Muscle layer of duodenum (tissue), 2 donors: ENCODE measurements at regions not wholly inside any gene's neighbourhood (a gene's known extent, or its start where the extent isn't known, plus 50 kb on each side); places are given as distances from the start of the nearest gene placed in this dataset.
"Not testable (repeated sequence)": the region's sequence is repeated elsewhere in the genome, so short reads cannot be mapped to it uniquely, and the experiment has no call there.

ENCODE experiments used
- H3K27ac ChIP-seq: one replicate; pipeline ENCODE4 v1.7.0; 2013; ENCODE audit warnings: mild to moderate bottlenecking, low read length
- H3K27me3 ChIP-seq: one replicate; pipeline ENCODE4 v1.7.0; 2013; ENCODE audit warnings: low read depth, mild to moderate bottlenecking, control low read depth, low read length
- H3K36me3 ChIP-seq, 2 donors: one replicate each; pipeline ENCODE4 v1.7.0; 2013; ENCODE audit warnings: low read length in 2 of 2, control low read depth in 1 of 2, mild to moderate bottlenecking in 1 of 2; ENCODE audit not compliant: insufficient read depth in 2 of 2, control insufficient read depth in 1 of 2
- H3K4me1 ChIP-seq, 2 donors: one replicate each; pipeline ENCODE4 v1.7.0; 2013; ENCODE audit warnings: low read length in 2 of 2, mild to moderate bottlenecking in 2 of 2, control low read depth in 1 of 2, moderate library complexity in 1 of 2; ENCODE audit not compliant: insufficient read depth in 2 of 2, control insufficient read depth in 1 of 2
- H3K4me3 ChIP-seq, 2 donors: one replicate each; pipeline ENCODE4 v1.7.0; 2013; ENCODE audit warnings: low read length in 2 of 2, low read depth in 1 of 2, mild to moderate bottlenecking in 1 of 2
- H3K9me3 ChIP-seq, 2 donors: one replicate each; pipeline ENCODE4 v1.7.0; 2013; ENCODE audit warnings: low read length in 2 of 2, control low read depth in 1 of 2, mild to moderate bottlenecking in 1 of 2; ENCODE audit not compliant: control insufficient read depth in 1 of 2
- donor health status: healthy.

DNA sequence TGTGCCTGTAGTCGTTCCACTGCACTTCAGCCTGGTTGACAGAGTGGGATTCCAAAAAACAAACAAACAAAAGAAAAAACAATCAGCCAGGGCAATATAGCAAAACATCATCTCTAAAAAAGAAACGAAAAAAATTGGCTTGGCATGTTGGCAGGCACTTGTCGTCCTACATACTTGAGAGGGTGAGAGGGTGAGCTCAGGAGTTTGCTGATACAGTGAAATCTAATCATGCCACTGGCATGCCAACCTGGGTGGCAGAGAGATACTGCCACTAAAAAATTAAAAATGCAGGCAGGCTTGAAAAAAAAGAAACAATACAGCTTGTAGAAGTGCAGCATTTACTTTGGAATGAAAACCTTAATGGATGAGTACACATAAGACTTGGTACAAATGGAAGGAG lies 282.9 kb upstream of the RGPD4 start:
- no peaks in the 10 kb centered on the region for H3K27me3 ChIP-seq
- H3K36me3 ChIP-seq = no peaks in the 10 kb centered on the region
- no peak overlapping the region for H3K27ac ChIP-seq
- H3K4me1 ChIP-seq = no peaks in the 10 kb centered on the region
- H3K4me3 ChIP-seq = no peak overlapping the region
- no peaks in the 10 kb centered on the region for H3K9me3 ChIP-seq

DNA sequence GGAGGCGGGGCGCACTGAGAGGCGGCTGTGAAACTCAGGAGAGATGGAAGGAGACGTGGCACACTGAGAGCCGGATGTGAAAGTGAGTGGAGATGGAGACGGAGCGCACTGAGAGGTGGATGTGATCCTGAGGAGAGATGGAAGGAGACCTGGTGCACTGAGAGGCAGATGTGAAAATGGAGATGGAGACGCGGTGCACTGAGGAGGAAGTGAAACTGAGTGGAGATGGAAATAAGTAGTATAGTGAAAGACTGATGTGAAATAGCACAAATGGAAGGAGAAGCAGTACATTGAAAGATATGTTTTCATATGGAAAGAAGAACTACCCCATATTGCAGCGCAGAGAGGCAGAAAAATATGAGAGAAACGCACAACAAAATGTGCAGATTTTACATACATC lies 281.6 kb upstream of the RGPD4 start:
- Histone ChIP-seq H3K9me3 (no peaks in the 10 kb centered on the region), H3K27me3 (no peaks in the 10 kb centered on the region), H3K4me3 (no peak overlapping the region), H3K27ac (no peak overlapping the region), H3K4me1 (no peaks in the 10 kb centered on the region), H3K36me3 (no peaks in the 10 kb centered on the region)

DNA sequence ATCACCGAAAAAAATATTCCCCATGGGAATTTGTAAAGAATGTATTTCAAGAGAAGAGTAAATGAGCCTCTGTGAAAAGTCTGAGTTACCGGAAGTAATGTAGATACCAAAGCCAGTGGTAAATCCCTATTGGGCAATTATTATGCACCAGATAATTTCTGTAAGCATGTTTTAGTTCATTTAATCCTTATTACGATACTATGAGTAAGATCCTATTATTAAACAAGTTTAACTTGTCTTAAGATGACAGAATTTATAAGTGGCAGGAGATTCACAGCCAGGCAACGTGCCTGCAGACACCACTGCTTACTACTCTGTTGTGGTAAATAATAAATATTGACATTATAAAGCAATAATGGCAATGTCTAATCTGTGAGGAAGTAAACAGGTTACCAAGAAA lies 280.8 kb upstream of the RGPD4 start:
- Histone ChIP-seq H3K9me3 (no peaks in the 10 kb centered on the region), H3K27ac (no peak overlapping the region), H3K4me1 (no peaks in the 10 kb centered on the region), H3K4me3 (no peak overlapping the region), H3K36me3 (no peaks in the 10 kb centered on the region), H3K27me3 (no peaks in the 10 kb centered on the region)

DNA sequence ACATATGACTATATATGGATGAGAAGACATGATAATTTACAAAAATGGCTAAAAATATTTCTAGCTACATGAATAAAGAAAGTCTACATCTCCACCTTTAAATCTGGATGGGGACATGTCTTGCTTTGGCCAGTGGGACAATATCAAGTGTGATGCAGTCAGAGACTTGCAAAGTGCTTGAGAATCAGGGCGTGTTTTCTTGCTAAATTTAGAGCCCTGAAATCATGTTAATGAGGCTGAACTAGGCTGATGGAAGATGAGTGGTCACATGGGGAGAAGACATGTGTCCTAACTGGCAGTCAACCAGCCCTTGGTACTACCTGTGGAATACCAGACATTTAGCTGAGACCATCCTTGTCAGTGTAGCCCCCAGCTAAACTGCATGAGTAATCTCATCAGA lies 278.5 kb upstream of the RGPD4 start:
- Histone ChIP-seq H3K4me3 (no peak overlapping the region), H3K36me3 (no peaks in the 10 kb centered on the region), H3K27ac (no peak overlapping the region), H3K27me3 (no peaks in the 10 kb centered on the region), H3K4me1 (no peaks in the 10 kb centered on the region), H3K9me3 (no peaks in the 10 kb centered on the region)

DNA sequence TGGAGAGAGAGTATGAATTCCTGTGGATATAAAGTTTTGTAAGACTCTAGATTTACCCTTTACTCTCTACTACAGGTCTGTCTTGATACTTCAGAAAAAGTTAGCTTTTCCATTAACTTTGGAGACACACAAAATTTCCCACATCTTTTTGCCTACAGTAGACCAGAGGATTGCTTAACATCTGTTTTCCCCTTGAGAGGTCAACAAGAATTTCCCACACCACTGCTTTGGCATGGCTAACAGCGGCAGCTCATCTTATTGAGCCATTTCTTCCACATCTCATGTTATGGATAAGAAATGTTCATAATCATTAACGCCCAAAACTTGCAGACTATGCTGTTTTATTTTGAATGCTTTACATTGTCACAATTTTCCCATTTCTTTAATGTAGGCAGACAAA lies 273.6 kb upstream of the RGPD4 start:
- Histone ChIP-seq H3K4me1 (no peaks in the 10 kb centered on the region), H3K27ac (no peak overlapping the region), H3K27me3 (no peaks in the 10 kb centered on the region), H3K36me3 (no peaks in the 10 kb centered on the region), H3K9me3 (peaks cover 4 to 16% of the 10 kb centered on the region in 2 donors), H3K4me3 (no peak overlapping the region)

DNA sequence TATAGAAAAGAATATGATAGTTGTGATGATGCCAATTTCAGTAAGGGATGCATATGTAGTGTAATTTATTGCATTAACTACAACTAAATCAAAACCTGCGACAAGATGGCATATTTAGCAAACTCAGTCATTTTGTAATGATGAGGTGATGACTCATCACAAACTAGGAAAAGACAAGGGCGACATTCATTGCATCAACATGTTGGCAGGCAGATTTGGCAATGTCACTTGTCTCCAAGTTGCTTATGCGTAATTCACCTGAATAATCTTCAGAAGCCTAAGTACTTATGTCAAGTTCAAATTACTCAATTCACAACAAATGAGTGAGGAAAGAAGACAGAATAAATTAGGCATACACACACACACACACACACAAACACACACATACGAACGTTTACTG lies 273.2 kb upstream of the RGPD4 start:
- no peaks in the 10 kb centered on the region for H3K27me3 ChIP-seq
- H3K4me3 ChIP-seq = no peak overlapping the region
- H3K4me1 ChIP-seq = no peaks in the 10 kb centered on the region
- H3K9me3 ChIP-seq = peaks cover 4 to 21% of the 10 kb centered on the region in 2 donors
- no peaks in the 10 kb centered on the region for H3K36me3 ChIP-seq
- no peak overlapping the region for H3K27ac ChIP-seq

DNA sequence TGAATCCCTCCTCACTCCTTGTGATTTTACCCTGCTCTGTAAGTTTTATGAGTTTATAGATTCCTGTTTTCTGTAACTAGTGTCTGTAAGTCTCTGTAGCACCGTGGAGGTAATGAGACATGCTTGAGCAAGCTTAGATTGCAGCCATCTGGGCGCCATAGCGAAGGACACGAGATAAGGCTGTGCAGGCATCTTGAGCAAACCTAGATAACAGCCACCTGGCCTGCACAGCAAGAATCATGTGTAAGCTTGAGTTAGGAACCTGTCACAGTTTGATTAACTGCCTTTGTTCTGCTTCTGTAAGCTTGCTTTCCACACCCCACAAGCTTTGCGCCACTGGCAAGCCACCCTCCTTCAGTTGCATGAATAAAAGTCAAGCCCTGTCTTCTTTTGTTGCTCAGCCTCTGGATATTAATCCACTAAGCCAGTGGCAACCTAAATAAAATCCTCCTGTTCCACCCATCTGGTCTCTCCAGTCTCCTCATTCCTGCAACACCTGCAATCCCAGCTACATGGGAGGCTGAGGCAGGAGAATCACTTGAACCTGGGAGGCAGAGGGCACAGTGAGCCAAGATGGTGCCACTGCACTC lies 270.6 kb upstream of the RGPD4 start:
- H3K27ac ChIP-seq = no peak overlapping the region
- peaks cover 4 to 26% of the 10 kb centered on the region in 2 donors for H3K9me3 ChIP-seq
- no peak overlapping the region for H3K4me3 ChIP-seq
- no peaks in the 10 kb centered on the region for H3K36me3 ChIP-seq
- H3K27me3 ChIP-seq = no peaks in the 10 kb centered on the region
- no peaks in the 10 kb centered on the region for H3K4me1 ChIP-seq

DNA sequence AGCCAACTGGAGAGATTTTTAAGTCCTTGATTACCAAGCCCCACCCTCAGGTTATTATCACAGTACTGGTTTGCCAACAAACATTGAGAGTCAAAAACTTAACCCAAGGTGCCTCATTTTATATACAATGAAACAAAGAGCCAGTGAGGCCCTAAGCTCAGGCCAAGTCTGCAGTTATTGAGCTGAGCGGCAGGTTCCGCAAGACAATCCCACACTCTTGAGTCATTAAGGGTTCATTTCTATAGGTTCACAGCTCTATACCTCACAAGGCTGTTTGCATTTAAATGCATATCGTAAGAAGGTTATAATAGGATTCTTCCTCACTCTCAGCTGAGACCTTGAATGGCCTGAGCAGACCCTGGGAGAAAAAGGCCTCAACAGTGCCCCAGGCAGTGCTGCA lies 268.4 kb upstream of the RGPD4 start:
- no peak overlapping the region for H3K27ac ChIP-seq
- peaks cover 4 to 26% of the 10 kb centered on the region in 2 donors for H3K9me3 ChIP-seq
- H3K27me3 ChIP-seq = no peaks in the 10 kb centered on the region
- no peaks in the 10 kb centered on the region for H3K36me3 ChIP-seq
- H3K4me1 ChIP-seq = no peaks in the 10 kb centered on the region
- no peak overlapping the region for H3K4me3 ChIP-seq

DNA sequence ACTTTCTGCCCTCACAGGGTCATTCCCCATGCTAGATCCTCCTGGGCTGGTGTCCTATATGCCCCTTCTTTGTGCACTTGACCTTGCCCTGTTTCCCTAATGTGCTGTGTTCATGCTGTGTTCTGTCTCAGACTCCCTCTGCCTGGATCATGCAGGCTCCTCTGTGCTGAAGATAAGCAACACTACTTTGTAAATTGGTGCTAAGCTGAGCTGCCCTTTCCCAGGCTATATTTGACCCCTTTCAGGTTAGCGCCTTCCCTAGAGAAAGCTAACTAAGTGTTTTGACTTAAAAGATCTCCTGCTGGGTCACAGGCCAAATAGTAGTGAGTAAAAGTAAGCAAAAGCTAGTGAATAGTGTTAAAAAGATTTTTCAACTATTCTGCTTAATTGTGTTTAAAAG lies 257.2 kb upstream of the RGPD4 start:
- Histone ChIP-seq H3K4me3 (no peak overlapping the region), H3K27ac (no peak overlapping the region), H3K36me3 (no peaks in the 10 kb centered on the region), H3K9me3 (no peaks in the 10 kb centered on the region), H3K27me3 (no peaks in the 10 kb centered on the region), H3K4me1 (no peaks in the 10 kb centered on the region)

DNA sequence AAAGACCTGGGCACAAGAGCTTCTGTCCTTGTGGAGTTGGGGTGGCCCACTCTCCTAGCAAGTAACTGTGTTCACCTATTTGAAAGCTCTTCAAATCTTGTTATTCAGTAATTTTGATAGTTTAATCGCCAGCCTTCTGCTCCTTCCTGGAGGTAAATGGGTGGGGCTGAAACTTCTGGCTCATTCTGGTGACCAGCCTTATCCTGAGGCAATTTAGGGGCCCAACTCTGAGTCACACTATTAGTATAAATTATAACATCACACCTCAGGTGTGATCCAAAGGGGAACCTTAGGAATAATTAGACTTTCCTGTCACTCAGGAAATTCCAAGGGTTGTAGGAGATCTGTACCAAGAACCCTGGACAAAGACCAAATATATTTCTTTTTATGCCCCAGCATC lies 255.8 kb upstream of the RGPD4 start:
- Histone ChIP-seq H3K4me1 (no peaks in the 10 kb centered on the region), H3K27ac (no peak overlapping the region), H3K9me3 (no peaks in the 10 kb centered on the region), H3K36me3 (no peaks in the 10 kb centered on the region), H3K27me3 (no peaks in the 10 kb centered on the region), H3K4me3 (no peak overlapping the region)

DNA sequence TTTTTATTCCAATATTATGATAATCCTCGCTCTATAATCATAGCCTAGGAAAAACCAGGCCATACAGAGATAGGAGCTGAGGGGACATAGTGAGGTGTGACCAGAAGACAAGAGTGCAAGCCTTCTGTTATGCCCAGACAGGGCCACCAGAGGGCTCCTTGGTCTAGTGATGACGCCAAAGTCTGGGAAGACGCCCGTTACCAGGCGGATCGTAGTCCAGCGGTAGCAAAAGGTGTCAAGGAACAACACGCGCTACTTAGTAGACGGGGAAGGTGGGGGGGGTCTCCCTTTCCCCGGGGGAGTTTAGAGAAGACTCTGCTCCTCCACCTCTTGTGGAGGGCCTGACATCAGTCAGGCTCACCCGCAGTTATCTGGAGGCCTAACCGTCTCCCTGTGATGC lies 253.8 kb upstream of the RGPD4 start:
- H3K27me3 ChIP-seq, H3K4me1 ChIP-seq, H3K27ac ChIP-seq, H3K9me3 ChIP-seq, H3K4me3 ChIP-seq, H3K36me3 ChIP-seq: not testable (repeated sequence)

DNA sequence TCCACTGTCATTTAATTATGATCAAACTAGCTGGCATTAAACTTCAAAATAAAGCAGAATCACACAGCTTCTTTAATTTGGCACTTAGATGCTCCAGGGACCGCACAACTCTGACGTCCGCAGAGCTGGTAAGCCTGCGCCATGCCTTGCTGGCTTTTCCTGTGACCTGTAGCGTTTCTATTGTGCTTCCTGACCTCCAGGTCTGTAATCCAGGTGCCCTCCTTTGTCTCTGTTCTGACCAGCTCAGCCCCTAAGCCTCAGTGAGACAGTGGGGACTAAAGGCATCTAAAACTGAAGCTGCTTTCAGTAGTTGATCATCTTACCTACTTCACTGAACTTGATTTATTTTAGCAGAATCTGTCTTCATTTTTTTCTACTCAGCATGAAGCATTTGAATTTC lies 249.7 kb upstream of the RGPD4 start:
- Histone ChIP-seq H3K36me3 (no peaks in the 10 kb centered on the region), H3K4me1 (no peaks in the 10 kb centered on the region), H3K27me3 (no peaks in the 10 kb centered on the region), H3K9me3 (no peaks in the 10 kb centered on the region), H3K4me3 (no peak overlapping the region), H3K27ac (no peak overlapping the region)
